GM18909 (cell line): ENCODE measurements at regions not wholly inside any gene's neighbourhood (a gene's known extent, or its start where the extent isn't known, plus 50 kb on each side); places are given as distances from the start of the nearest gene placed in this dataset.
"Not testable (repeated sequence)": the region's sequence is repeated elsewhere in the genome, so short reads cannot be mapped to it uniquely, and the experiment has no call there.

Experiments
- ATAC-seq: cut with Tn5 transposase; IDR thresholded peaks from one replicate; pipeline ENCODE4 v1.9.1; 2021; ENCODE audit warnings: mild to moderate bottlenecking; ENCODE audit not compliant: unreplicated experiment, poor library complexity

DNA sequence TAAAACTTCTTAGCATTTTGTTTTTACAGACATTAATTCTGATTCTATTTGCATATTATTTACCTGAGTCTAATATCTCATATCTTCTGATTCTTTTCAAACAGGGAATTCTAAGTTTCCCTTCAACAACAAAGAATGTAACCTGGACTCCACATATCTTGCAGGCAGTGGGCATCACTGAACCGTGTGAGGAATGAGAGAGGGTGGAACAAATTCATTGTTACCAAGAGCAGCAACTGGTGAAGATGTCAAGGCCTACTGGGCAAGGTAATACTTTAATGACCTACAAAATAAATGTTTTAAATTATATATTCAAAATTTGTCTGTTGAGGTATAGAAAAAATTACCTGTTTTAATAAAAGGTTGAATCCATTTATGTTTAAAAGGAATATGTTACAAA, 455.3 kb upstream of the TUSC1 start:
- no peak for ATAC-seq

DNA sequence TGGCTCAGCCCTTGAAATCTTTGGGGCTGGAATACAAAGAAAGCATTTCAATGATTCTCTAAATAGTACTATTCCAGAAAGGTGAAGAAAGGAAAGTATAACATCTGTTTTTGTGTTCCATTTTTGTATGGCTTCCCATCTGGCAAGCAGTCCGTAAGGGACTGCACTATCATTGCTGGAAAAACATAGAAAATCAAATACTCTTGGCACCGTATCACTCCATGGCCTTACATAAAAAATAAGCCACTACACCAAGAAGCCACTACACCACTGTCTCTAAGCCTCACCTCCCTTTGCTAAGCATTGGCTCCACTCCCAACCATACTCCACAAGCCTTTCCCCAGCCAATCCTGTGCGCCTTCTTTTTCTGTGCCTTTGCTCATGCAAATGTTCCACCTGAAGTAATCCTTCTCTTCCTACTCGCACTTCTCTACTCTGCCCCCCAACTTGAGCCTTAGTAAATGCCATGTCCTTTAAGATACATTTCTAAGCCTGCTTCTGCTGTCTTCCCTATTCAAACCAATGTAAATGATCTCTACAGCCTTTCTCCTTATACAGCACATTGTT, 454.6 kb upstream of the TUSC1 start:
- no peak for ATAC-seq

DNA sequence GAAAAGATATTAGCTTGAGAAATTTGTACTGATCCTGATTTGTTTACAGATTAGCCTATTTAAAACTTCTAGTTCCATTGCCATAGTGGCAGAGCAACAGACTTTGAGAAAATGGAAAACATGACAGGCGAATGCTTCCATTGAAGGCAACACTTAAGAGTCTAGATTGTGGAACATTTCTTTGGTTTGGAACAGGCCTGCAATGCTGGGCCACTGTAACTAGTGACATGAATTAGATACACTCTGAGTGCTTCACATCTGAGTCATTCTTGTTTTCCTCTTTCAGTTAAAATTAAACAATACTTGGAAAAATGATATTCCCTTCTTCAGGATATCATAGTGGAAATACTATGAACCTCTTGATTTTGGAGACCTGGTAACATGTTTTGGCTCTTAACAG, 453.6 kb upstream of the TUSC1 start:
- ATAC-seq: no peak

DNA sequence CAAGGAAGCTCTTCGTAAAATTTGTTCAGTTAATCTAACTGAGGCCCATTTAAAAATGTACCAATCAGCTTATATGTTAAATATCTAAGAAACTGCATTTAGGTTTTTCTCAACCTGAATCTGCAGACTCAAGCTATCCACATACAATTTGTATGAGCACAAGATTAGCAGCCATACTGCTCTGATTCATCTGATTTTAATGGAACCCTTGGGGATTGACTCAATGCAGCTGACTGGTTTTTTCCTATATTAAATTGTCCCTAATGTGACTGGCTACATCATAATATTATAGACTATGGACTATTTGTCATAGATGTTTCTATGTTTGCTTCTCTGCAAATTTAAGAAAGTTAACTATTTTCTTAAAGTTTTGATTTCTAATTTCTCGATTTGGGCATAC, 451.0 kb upstream of the TUSC1 start:
- ATAC-seq: no peak

DNA sequence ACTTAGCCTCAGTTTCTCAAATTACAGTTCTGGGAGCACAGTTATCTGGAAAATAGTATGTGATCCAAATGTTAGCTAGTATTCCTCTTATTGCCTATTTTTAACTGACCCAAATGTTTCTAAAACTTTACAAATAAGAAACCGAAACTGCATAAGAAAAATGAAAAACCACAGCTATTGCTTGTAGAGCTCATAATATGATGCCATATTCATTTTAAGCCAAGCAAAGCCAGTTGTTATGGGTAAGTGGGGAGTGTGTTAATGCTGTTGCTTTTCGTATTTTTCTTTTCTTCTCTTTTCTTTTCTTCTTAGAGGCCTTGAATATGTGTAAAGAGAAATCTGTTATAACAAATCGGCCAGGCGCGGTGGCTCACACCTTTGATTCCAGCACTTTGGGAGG, 447.4 kb upstream of the TUSC1 start:
- no peak for ATAC-seq

DNA sequence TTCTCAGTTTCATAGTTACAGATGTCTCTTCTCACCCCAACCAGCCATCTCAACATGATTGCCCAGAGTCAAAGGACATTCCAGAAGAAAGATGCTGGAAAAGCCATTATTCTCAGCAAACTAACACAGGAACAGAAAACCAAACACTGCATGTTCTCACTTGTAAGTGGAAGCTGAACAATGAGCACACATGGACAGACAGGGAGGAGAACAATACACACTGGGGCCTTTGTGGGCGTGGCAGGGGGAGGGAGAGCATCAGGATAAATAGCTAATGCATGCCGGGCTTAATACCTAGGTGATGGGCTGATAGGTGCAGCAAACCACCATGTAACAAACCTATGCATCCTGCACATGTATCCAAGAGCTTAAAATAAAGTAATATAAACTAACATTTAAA, 437.8 kb upstream of the TUSC1 start:
- not testable (repeated sequence) for ATAC-seq

DNA sequence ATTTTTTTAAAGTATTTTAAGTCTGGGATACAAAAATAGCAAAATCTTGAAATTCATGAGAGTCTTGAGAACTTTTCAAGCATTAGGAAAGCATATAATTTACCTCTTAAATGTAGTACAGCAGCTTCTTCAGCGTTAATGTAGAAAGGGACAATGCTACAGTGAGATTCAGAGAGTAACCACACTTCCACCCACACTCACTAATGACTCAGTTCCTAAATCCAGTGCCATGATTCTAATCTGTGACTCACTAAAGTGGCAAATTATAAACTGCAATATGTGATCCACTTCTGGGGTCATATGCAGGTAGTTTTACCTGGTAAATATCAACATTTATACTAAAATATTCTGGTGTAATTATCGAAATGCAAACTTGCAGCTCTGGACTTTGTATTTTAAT, 434.5 kb upstream of the TUSC1 start:
- ATAC-seq: no peak

DNA sequence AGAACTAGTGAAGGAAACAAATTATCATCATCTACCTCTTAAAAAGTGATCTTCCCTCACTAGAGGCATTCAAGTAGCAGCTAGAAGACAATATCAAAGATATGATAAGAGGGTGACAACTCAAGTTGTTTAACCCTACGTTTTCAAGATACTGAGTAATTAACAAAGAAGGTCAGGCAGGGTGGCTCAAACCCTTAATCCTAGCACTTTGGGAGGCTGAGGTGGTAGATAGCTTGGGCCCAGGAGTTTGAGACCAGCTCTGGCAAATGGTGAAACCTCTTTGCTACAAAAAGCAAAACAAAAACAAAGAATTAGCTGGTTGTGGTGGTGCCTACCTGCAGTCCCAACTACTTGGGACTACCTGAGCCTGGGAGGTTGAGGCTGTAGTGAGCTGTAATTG, 408.2 kb upstream of the TUSC1 start:
- ATAC-seq: no peak

DNA sequence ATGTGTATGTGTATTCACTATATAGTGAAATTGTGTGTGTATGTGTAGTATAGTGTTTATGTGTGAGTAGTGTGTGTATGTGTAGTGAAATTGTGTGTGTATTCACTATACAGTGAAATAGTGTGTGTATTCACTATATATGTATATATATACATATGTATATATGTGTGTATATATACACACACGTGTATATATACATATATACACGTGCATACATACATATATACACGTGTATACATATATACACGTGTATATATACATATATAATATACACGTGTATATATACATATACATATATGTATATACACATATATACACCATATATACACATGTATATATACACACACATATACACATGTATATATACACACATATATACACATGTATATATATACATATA, 403.6 kb upstream of the TUSC1 start:
- no peak for ATAC-seq

DNA sequence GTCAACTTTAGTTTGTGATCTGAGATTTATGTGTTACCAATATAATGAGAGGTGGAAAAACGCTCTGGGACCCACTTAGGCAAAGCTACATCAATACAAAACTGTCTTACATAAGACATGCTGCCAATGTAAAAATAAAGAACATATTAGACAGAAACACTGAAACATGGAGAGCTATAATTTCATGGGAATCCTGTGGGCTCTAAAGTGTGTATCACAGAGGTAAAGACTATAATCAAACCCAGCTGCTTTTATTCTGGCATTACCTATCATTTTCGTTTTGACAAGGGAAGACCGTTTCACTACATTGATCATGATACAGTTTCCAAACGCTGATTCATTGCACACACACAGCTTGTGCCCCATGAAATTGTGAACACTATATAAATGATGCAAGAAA, 400.5 kb upstream of the TUSC1 start:
- no peak for ATAC-seq

DNA sequence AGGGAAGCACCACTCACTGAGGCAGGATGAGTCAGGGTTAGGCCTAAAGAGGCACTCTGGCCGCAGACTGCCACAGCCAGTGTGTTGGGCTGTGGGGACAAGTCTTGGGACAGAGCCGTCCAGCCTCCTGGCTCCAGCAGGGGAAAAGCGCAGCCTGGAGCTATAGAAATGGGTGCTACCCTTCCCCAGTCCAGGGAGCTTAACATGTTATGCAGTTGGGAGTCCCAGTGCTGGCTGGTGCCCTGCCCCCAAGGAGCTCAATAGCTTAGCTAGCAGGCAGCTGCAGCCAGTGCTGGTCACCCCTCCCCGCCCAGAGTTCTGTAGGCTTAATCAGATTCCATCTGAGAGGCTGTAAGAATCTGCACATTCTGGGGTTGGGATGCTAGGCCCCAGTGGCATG, 399.6 kb upstream of the TUSC1 start:
- no peak for ATAC-seq

DNA sequence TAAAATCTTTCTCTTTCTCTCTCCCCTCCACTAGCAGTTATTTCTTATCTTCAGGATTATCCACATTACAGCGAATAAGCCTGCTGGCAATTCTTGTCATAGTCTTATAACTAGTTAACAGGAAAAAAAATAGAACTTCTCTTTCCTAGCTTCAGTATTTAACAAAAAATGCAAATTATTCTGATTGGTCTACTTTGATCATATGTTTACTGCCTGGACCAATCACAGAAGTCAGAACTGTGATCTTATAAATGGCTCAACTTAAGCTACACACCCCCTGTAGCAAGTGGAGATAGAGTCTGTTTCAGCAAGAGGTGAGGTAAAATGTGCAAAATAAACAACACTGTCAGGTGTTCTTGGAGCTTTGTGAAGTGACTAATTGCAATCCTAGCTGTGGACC, 389.4 kb upstream of the TUSC1 start:
- ATAC-seq: no peak

DNA sequence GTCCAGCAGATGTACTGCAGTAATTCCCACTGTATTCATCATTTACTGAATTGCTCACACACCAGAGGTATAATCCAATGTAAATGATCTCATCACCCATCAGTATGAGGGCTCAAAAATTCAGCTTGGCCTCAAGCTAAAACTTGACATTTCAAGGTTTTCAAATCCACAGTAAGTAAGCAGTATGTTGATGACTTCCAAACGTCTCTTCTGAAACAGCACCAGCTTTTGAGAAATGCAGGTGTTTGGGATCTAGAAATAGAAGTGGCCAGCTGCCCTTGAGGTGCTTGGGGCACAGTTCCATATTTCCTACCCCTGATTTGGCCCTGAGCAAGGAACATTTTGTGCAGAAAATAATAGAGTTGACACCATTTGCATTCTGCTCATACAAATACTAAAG, 388.0 kb upstream of the TUSC1 start:
- ATAC-seq: no peak

DNA sequence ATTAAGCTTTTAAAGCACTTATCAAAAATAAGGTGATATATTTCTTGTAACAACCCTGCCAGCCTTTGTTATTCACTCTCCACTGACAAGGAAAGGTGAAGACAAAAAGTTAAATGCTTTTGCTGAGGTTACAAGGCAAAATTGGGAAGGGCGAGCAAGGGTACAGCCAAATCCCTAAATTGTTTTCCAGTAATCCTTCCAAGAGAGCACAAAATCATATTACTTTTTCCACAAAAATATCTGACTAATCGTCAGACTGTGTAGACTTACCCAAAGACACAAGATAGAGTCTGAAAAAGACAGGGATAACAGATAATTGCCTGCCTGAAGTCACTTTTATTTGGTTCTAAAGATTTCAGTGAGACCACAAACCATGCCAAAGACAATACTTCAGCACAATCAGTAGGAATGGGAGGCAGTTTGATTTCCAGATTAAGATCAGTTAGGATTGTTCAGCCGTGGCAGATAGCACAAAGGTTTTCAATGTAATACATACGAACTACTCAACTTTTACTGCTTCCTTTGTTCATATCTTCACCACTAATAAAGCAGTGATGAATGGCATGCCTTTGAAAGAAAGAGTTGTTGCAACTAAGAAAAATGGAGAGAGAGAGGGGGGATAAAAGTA, 383.8 kb upstream of the TUSC1 start:
- ATAC-seq: no peak

DNA sequence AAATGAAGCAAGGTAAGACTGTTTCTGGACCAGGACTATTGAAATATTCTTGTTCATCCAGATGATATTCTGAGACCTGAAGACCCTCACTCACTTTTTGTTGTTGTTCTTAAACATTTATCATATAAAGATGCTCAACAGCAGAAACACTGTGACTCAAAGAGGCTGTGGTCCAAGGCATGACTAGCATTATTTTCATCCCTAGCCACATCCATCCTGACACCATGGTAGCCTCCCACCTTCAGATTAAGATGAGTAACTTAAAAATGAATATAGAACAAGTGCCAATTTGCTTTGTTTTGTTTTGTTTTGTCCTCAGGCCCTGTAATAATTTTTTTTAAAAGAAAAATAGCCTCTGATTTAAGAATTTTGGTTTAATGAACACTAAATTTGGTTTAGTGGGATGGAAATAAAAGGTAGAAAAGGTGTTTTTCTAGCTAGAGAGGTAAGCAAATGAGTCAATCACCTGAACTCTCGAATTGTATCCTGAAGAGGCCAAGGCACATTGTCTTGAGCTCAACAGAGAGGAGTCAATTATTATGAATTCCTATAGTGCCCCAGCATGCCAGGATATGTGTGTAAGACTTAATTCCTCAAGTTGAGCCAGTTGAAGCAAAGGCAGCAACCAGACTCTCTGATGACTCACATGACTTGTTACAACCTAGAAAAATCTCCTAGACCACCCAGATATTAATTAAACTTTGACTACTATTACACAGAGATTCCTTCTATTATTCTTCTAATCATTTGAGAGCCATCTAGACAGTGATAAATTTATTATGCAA, 380.1 kb upstream of the TUSC1 start:
- ATAC-seq: no peak

DNA sequence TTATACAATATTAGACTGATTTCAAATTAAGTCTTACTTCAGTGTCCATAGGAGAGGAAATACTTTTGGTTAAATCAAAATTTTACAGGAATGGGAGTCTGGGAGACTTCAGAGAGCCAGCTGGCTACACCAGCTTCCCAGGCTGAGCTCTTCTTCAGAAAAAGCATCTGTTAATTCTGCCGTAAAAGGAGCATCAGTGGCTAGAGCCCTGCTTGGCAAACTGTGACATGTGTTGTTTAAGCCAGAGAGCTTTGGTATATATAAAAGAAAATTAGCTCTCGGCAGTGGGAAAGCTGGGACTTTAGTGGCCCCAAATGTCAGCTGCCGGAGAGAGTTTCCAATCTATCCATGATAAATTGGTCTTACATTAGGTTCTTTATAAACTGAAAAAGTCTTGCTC, 378.8 kb upstream of the TUSC1 start:
- ATAC-seq: no peak

DNA sequence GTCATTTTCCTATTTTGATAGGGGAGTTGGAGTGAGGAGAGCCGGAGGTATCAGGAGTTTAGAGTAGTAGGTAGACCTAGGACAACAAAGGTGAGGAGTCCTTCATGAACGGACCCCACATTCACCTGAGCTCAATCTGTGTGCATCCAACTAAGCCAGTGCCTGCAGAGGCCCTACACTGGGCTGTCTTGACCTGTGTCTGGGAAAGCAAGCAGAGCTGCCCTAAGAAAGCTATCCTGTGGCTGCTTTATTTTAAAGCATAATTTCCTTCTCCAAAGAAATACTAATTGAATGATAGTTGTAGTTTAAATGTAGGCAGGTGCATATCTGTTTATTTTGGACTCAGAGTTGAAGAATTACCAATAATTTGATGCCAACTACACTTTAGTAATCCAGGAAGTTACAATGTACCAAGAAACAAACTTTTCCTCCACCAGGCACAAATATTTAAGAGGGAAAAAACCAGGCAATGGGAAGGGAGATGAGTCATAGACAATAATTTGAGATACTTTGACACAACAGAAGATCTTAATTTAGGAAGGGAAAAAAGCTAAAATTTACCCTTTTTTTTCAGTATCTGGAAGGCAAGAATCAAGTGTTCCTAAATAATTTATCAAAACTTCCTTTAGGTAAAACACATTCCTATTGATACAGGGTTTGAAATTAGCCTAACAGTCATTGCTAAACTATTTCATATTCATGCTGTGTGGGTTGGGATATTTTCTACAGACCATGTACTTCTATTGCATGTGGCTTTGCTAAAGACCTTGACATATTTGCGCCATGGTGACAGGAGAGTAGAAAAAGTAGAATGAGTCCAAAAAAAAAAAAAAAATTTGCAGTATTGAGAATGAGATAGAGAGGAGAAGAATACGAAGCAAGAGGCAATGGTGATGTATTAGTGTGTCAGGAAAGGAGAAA, 376.6 kb upstream of the TUSC1 start:
- ATAC-seq: no peak

DNA sequence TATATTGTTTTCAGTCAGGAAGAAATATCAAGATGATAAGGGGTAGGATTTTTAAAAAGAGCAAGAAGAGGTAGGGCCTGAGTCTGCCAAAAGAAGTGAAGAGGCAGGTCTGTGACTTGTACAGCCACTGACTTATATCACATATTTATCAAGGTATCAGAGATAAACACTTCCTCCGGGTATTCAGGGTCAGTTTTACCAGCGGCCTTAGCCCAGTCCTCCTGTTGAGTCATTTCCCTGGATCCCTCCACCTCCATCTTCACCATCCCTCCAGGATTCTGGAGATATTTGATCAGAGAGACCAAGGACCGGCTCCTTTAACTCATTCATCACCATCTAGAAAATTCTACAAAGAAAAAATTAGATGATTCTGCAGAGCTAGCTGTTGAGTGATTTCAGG, 375.7 kb upstream of the TUSC1 start:
- no peak for ATAC-seq

DNA sequence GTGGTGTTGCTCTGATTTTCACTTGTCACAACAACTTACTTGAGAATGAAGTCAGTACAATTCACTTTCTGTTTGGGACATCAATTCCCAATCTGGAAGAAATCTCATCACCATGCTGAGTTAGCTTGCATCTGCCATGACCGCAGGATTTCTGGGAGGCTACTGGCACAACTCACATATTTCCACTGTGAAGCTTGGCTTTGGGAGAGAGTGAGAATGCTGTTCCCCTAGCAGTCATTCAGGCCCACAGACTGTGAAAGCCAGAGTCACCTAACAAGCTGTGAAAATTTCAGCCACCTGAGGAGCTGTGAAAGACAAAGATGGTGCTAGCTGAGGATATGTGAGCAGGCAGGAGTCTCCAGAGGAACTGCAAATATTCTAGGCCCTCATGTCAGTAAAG, 365.2 kb upstream of the TUSC1 start:
- no peak for ATAC-seq

DNA sequence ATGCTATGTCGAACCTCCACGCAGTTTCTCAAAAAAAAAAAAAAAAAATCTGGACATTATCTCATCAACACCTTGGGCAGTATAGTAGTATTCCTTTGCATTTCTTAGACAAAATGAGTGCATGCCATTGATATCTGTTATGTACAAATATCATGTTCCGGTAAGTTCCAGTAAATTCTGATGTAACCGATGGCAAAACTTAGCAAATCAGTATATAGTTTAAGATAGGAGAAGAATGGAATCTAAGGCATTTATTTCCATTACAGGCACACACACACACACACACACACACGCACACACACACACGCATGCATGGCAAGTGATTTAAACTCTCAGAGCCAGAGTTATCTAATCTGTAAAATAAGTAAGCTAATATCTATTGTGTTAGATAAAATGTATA, 356.5 kb upstream of the TUSC1 start:
- no peak for ATAC-seq

DNA sequence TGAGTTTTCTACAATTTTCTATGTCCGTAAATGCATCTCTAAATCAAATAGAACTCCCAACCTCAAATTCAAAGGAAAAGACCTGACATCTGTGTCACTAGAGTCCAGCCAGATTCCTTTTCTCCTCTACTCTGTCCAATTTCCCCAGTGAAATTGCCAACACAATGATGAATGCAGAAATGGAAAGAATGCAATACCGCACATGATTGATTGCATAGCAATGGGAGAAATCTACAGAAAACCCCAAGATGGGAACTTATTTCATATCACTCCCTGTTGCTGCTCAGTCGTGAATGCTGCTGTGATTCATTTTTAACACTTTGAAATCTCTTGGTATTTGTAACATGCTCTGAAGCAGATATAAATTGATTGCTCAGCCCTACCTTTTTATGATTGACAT, 355.1 kb upstream of the TUSC1 start:
- no peak for ATAC-seq
